GM23338 (cell line): ENCODE measurements at regions not wholly inside any gene's neighbourhood (a gene's known extent, or its start where the extent isn't known, plus 50 kb on each side); places are given as distances from the start of the nearest gene placed in this dataset.

Source experiments
- ATAC-seq: fragments of 200-7000 bp; cut with Tn5 transposase; 3 replicates; pipeline ENCODE4 v1.9.1; 2020
- DNase-seq: peaks from one replicate; pipeline ENCODE4 v3.0.0-alpha.2; 2015; ENCODE audit warnings: low spot score
- H2AFZ ChIP-seq: fragments of 200-600 bp; sonication (generic); 2 replicates; pipeline ENCODE4 v1.8.0; 2016; ENCODE audit warnings: antibody characterized with exemption, mild to moderate bottlenecking, moderate library complexity
- H3F3A ChIP-seq: fragments of 200-600 bp; sonication (generic); replicated peaks from 2 replicates; pipeline ENCODE4 v1.8.0; 2017; ENCODE audit warnings: antibody characterized with exemption, mixed run types, low read depth
- H3K27ac ChIP-seq: fragments of 200-600 bp; sonication (generic); 2 replicates; pipeline ENCODE4 v1.6.1; 2016; ENCODE audit warnings: low read depth
- H3K27me3 ChIP-seq: fragments of 200-600 bp; sonication (generic); 2 replicates; pipeline ENCODE4 v1.8.0; 2016; ENCODE audit warnings: mild to moderate bottlenecking, mixed run types, moderate library complexity; ENCODE audit not compliant: insufficient read depth
- H3K36me3 ChIP-seq: fragments of 200-600 bp; sonication (generic); 2 replicates; pipeline ENCODE4 v1.8.0; 2016; ENCODE audit warnings: mild to moderate bottlenecking; ENCODE audit not compliant: insufficient read depth
- H3K4me1 ChIP-seq: fragments of 200-600 bp; sonication (generic); 2 replicates; pipeline ENCODE4 v1.8.0; 2016; ENCODE audit warnings: mild to moderate bottlenecking, moderate library complexity; ENCODE audit not compliant: insufficient read depth
- H3K4me2 ChIP-seq: fragments of 200-600 bp; sonication (generic); 2 replicates; pipeline ENCODE4 v1.7.1; 2017; ENCODE audit warnings: mixed run types
- H3K4me3 ChIP-seq: fragments of 200-600 bp; sonication (generic); 2 replicates; pipeline ENCODE4 v1.6.1; 2016; ENCODE audit warnings: mixed run types
- H3K79me2 ChIP-seq: fragments of 200-600 bp; sonication (generic); replicated peaks from 2 replicates; pipeline ENCODE4 v1.8.0; 2017; ENCODE audit warnings: mild to moderate bottlenecking; ENCODE audit not compliant: insufficient read depth
- H3K9me2 ChIP-seq: fragments of 200-600 bp; sonication (generic); 2 replicates; pipeline ENCODE4 v1.8.0; 2017; ENCODE audit not compliant: insufficient read depth
- H4K20me1 ChIP-seq: fragments of 200-600 bp; sonication (generic); replicated peaks from 2 replicates; pipeline ENCODE4 v1.8.0; 2017; ENCODE audit warnings: mild to moderate bottlenecking; ENCODE audit not compliant: insufficient read depth
- H3K27ac Mint-ChIP-seq: 2 replicates; pipeline ENCODE4 v1.8.0; 2020; ENCODE audit warnings: inconsistent platforms, mild to moderate bottlenecking, moderate library complexity, mixed read lengths
- H3K27me3 Mint-ChIP-seq: 3 replicates; pipeline ENCODE4 v1.8.0; 2022; ENCODE audit warnings: low read depth, mild to moderate bottlenecking, moderate library complexity, mixed read lengths, inconsistent platforms; ENCODE audit not compliant: insufficient read depth, poor library complexity
- H3K36me3 Mint-ChIP-seq: 3 replicates; pipeline ENCODE4 v1.8.0; 2021; ENCODE audit warnings: low read depth, mild to moderate bottlenecking, inconsistent platforms, moderate library complexity, mixed read lengths
- H3K4me1 Mint-ChIP-seq: 3 replicates; pipeline ENCODE4 v1.8.0; 2020; ENCODE audit warnings: mild to moderate bottlenecking, inconsistent platforms, mixed read lengths
- H3K4me3 Mint-ChIP-seq: 3 replicates; pipeline ENCODE4 v1.8.0; 2021; ENCODE audit warnings: moderate library complexity, mild to moderate bottlenecking, inconsistent platforms, mixed read lengths
- H3K9me3 Mint-ChIP-seq: 3 replicates; pipeline ENCODE4 v1.8.0; 2020; ENCODE audit warnings: moderate library complexity, mild to moderate bottlenecking, inconsistent platforms, mixed read lengths
- CREB1 ChIP-seq: fragments of 250-450 bp; sonication (Bioruptor Pico); IDR thresholded peaks from 2 replicates; pipeline ENCODE4 v1.5.0; 2020; ENCODE audit warnings: low read depth, mild to moderate bottlenecking, moderate library complexity
- EZH2 ChIP-seq: fragments of 200-600 bp; sonication (generic); IDR thresholded peaks from one replicate; pipeline ENCODE4 v1.8.0; 2017; ENCODE audit warnings: antibody characterized with exemption, mild to moderate bottlenecking, low read depth; ENCODE audit not compliant: unreplicated experiment
- EZH2phosphoT487 ChIP-seq: fragments of 200-600 bp; sonication (generic); IDR thresholded peaks from one replicate; pipeline ENCODE4 v1.8.1; 2018; ENCODE audit warnings: antibody characterized with exemption; ENCODE audit not compliant: unreplicated experiment
- JUNB ChIP-seq: IDR thresholded peaks from one replicate; pipeline ENCODE4 v1.6.1; 2016; ENCODE audit warnings: antibody characterized with exemption; ENCODE audit not compliant: unreplicated experiment
- NANOG ChIP-seq: IDR thresholded peaks from 2 replicates; pipeline ENCODE4 v1.6.1; 2016; ENCODE audit warnings: antibody characterized with exemption, borderline replicate concordance
- POLR2AphosphoS5 ChIP-seq: IDR thresholded peaks from 2 replicates; pipeline ENCODE4 v1.6.1; 2016; ENCODE audit warnings: antibody characterized with exemption, low read depth
- STAT1 ChIP-seq: IDR thresholded peaks from one replicate; pipeline ENCODE4 v1.6.1; 2016; ENCODE audit warnings: antibody characterized with exemption; ENCODE audit not compliant: unreplicated experiment
- ZNF114 ChIP-seq: fragments of 250-450 bp; sonication (Bioruptor Pico); IDR thresholded peaks from 2 replicates; pipeline ENCODE4 v1.5.0; 2020; ENCODE audit warnings: mild to moderate bottlenecking, moderate library complexity
- ZNF331 ChIP-seq: fragments of 250-450 bp; sonication (Bioruptor Pico); IDR thresholded peaks from 2 replicates; pipeline ENCODE4 v1.5.0; 2020; ENCODE audit warnings: low read depth, mild to moderate bottlenecking, moderate library complexity
- TF ChIP-seq, protein P1 (sequence below): IDR thresholded peaks from one replicate; pipeline ENCODE4 v1.6.1; 2018; ENCODE audit warnings: antibody characterized with exemption; ENCODE audit not compliant: unreplicated experiment
- TF ChIP-seq, protein P2 (sequence below): fragments of 250-450 bp; sonication (Bioruptor Pico); IDR thresholded peaks from 2 replicates; pipeline ENCODE4 v1.5.0; 2020; ENCODE audit warnings: mild to moderate bottlenecking, moderate library complexity
- TF ChIP-seq, protein P3 (sequence below): IDR thresholded peaks from 2 replicates; pipeline ENCODE4 v1.6.1; 2016; ENCODE audit warnings: antibody characterized with exemption
- TF ChIP-seq, protein P4 (sequence below), 2 experiments: fragments of 200-600 bp in 1 of 2; sonication (generic) in 1 of 2; conservative IDR thresholded peaks; 2 replicates each; pipeline versions ENCODE4 v1.5.1 to v1.6.1; 2016 to 2017; ENCODE audit warnings: antibody characterized with exemption in 2 of 2, low read depth in 2 of 2, mild to moderate bottlenecking in 2 of 2, moderate library complexity in 1 of 2

DNA sequence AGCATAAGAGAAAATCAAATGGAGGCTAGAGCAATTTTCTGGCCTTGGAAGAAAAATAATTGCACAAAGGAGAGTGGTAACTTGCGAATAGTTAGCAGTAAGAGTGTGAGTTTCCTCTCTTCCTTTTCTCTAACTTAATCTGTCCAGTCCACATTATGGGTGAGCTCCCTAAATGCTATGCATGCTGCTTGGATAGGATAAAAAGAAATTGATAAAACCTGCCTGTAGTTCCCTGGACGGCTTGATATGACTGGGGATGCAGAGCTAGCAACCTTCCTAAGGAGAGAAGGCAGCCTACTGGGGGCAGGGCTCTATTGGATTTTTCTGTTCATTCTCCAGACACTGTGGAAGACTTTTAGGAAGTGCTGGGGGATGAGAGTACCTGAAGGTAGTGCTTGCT is 311.3 kb downstream of the LMO7 start:
- Histone ChIP-seq H3K4me1 (no peaks in the 10 kb centered on the region), H3K4me3 (no peak overlapping the region), H3K4me2 (no peak overlapping the region), H3K79me2 (no peaks in the 10 kb centered on the region), H2AFZ (no peak overlapping the region), H3K27ac (no peak overlapping the region), H3K27me3 (no peaks in the 10 kb centered on the region), H3F3A (no peaks in the 10 kb centered on the region), H4K20me1 (no peaks in the 10 kb centered on the region), H3K36me3 (no peaks in the 10 kb centered on the region), H3K9me2 (peaks cover 4% of the 10 kb centered on the region)
- DNase-seq (no peak), ATAC-seq (no peak)
- Mint-ChIP-seq H3K27ac (no peak overlapping the region), H3K4me1 (no peaks in the 10 kb centered on the region), H3K36me3 (no peaks in the 10 kb centered on the region), H3K27me3 (no peaks in the 10 kb centered on the region), H3K9me3 (no peaks in the 10 kb centered on the region), H3K4me3 (no peak overlapping the region)
- TF ChIP-seq ZNF114 (CRISPR knock-in tag) (no peak), NANOG (no peak), CREB1 (no peak), JUNB (no peak), EZH2phosphoT487 (no peak), EZH2 (no peak), STAT1 (no peak), POLR2AphosphoS5 (no peak), ZNF331 (CRISPR knock-in tag) (no peak)
- TF ChIP-seq, protein P1, sequence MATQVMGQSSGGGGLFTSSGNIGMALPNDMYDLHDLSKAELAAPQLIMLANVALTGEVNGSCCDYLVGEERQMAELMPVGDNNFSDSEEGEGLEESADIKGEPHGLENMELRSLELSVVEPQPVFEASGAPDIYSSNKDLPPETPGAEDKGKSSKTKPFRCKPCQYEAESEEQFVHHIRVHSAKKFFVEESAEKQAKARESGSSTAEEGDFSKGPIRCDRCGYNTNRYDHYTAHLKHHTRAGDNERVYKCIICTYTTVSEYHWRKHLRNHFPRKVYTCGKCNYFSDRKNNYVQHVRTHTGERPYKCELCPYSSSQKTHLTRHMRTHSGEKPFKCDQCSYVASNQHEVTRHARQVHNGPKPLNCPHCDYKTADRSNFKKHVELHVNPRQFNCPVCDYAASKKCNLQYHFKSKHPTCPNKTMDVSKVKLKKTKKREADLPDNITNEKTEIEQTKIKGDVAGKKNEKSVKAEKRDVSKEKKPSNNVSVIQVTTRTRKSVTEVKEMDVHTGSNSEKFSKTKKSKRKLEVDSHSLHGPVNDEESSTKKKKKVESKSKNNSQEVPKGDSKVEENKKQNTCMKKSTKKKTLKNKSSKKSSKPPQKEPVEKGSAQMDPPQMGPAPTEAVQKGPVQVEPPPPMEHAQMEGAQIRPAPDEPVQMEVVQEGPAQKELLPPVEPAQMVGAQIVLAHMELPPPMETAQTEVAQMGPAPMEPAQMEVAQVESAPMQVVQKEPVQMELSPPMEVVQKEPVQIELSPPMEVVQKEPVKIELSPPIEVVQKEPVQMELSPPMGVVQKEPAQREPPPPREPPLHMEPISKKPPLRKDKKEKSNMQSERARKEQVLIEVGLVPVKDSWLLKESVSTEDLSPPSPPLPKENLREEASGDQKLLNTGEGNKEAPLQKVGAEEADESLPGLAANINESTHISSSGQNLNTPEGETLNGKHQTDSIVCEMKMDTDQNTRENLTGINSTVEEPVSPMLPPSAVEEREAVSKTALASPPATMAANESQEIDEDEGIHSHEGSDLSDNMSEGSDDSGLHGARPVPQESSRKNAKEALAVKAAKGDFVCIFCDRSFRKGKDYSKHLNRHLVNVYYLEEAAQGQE = no peak
- TF ChIP-seq, protein P2, sequence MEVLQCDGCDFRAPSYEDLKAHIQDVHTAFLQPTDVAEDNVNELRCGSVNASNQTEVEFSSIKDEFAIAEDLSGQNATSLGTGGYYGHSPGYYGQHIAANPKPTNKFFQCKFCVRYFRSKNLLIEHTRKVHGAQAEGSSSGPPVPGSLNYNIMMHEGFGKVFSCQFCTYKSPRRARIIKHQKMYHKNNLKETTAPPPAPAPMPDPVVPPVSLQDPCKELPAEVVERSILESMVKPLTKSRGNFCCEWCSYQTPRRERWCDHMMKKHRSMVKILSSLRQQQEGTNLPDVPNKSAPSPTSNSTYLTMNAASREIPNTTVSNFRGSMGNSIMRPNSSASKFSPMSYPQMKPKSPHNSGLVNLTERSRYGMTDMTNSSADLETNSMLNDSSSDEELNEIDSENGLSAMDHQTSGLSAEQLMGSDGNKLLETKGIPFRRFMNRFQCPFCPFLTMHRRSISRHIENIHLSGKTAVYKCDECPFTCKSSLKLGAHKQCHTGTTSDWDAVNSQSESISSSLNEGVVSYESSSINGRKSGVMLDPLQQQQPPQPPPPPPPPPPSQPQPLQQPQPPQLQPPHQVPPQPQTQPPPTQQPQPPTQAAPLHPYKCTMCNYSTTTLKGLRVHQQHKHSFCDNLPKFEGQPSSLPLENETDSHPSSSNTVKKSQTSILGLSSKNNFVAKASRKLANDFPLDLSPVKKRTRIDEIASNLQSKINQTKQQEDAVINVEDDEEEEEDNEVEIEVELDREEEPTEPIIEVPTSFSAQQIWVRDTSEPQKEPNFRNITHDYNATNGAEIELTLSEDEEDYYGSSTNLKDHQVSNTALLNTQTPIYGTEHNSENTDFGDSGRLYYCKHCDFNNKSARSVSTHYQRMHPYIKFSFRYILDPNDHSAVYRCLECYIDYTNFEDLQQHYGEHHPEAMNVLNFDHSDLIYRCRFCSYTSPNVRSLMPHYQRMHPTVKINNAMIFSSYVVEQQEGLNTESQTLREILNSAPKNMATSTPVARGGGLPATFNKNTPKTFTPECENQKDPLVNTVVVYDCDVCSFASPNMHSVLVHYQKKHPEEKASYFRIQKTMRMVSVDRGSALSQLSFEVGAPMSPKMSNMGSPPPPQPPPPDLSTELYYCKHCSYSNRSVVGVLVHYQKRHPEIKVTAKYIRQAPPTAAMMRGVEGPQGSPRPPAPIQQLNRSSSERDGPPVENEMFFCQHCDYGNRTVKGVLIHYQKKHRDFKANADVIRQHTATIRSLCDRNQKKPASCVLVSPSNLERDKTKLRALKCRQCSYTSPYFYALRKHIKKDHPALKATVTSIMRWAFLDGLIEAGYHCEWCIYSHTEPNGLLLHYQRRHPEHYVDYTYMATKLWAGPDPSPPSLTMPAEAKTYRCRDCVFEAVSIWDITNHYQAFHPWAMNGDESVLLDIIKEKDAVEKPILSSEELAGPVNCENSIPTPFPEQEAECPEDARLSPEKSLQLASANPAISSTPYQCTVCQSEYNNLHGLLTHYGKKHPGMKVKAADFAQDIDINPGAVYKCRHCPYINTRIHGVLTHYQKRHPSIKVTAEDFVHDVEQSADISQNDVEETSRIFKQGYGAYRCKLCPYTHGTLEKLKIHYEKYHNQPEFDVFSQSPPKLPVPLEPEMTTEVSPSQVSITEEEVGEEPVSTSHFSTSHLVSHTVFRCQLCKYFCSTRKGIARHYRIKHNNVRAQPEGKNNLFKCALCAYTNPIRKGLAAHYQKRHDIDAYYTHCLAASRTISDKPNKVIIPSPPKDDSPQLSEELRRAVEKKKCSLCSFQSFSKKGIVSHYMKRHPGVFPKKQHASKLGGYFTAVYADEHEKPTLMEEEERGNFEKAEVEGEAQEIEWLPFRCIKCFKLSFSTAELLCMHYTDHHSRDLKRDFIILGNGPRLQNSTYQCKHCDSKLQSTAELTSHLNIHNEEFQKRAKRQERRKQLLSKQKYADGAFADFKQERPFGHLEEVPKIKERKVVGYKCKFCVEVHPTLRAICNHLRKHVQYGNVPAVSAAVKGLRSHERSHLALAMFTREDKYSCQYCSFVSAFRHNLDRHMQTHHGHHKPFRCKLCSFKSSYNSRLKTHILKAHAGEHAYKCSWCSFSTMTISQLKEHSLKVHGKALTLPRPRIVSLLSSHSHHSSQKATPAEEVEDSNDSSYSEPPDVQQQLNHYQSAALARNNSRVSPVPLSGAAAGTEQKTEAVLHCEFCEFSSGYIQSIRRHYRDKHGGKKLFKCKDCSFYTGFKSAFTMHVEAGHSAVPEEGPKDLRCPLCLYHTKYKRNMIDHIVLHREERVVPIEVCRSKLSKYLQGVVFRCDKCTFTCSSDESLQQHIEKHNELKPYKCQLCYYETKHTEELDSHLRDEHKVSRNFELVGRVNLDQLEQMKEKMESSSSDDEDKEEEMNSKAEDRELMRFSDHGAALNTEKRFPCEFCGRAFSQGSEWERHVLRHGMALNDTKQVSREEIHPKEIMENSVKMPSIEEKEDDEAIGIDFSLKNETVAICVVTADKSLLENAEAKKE (CRISPR knock-in tag) = no peak
- TF ChIP-seq, protein P3, sequence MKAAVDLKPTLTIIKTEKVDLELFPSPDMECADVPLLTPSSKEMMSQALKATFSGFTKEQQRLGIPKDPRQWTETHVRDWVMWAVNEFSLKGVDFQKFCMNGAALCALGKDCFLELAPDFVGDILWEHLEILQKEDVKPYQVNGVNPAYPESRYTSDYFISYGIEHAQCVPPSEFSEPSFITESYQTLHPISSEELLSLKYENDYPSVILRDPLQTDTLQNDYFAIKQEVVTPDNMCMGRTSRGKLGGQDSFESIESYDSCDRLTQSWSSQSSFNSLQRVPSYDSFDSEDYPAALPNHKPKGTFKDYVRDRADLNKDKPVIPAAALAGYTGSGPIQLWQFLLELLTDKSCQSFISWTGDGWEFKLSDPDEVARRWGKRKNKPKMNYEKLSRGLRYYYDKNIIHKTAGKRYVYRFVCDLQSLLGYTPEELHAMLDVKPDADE = no peak
- TF ChIP-seq, protein P4, sequence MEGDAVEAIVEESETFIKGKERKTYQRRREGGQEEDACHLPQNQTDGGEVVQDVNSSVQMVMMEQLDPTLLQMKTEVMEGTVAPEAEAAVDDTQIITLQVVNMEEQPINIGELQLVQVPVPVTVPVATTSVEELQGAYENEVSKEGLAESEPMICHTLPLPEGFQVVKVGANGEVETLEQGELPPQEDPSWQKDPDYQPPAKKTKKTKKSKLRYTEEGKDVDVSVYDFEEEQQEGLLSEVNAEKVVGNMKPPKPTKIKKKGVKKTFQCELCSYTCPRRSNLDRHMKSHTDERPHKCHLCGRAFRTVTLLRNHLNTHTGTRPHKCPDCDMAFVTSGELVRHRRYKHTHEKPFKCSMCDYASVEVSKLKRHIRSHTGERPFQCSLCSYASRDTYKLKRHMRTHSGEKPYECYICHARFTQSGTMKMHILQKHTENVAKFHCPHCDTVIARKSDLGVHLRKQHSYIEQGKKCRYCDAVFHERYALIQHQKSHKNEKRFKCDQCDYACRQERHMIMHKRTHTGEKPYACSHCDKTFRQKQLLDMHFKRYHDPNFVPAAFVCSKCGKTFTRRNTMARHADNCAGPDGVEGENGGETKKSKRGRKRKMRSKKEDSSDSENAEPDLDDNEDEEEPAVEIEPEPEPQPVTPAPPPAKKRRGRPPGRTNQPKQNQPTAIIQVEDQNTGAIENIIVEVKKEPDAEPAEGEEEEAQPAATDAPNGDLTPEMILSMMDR (conservative IDR thresholded peaks at IDR 0.05; ENCODE audit: low read depth in 2 of 2) = no peak
